B cell (primary cell): ENCODE measurements at regions not wholly inside any gene's neighbourhood (a gene's known extent, or its start where the extent isn't known, plus 50 kb on each side); places are given as distances from the start of the nearest gene placed in this dataset.

Experiments used
- ATAC-seq: fragments of 200-7000 bp; cut with Tn5 transposase; one replicate; pipeline ENCODE4 v1.10.0; 2021; ENCODE audit warnings: low read depth, mild to moderate bottlenecking, moderate number of reproducible peaks, moderate library complexity
- CTCF ChIA-PET: fragments of 350-600 bp; sonication (Branson Sonifier 250); formaldehyde crosslinking; loops from one replicate; lab custom pipeline; 2021; ENCODE audit warnings: antibody characterized with exemption, inconsistent platforms; lab: Charles Lee
- POLR2A ChIA-PET: fragments of 350-600 bp; sonication (Branson Sonifier 250); formaldehyde crosslinking; loops from one replicate; lab custom pipeline; 2021; ENCODE audit warnings: antibody characterized with exemption; lab: Charles Lee
- DNase-seq: peaks from one replicate; pipeline ENCODE4 v3.0.0; 2013
- H2AFZ ChIP-seq: 2 replicates; pipeline ENCODE4 v1.6.1; 2012; ENCODE audit warnings: mild to moderate bottlenecking, low read depth, low read length; ENCODE audit not compliant: insufficient read depth, poor library complexity, severe bottlenecking
- H3K27ac ChIP-seq, 2 donors: 1 replicate in 1 of 2; 2 replicates in 1 of 2; pipeline ENCODE4 v1.5.1; 2012 to 2013; ENCODE audit warnings: low read length in 2 of 2, mild to moderate bottlenecking in 2 of 2, moderate library complexity in 1 of 2
- H3K27me3 ChIP-seq, 4 experiments: fragments of 200-600 bp in 1 of 4; sonication (generic) in 1 of 4; replicated peaks in 1 of 4; 1 replicate in 2 of 4; 2 replicates in 2 of 4; pipeline versions ENCODE4 v1.6.1 to v1.7.0; 2013 to 2016; ENCODE audit warnings: low read length in 3 of 4, mild to moderate bottlenecking in 2 of 4, mixed read lengths in 1 of 4, moderate library complexity in 1 of 4; ENCODE audit not compliant: insufficient read depth in 4 of 4, control insufficient read depth in 3 of 4; ENCODE audit errors: control extremely low read depth in 1 of 4
- H3K36me3 ChIP-seq, 2 experiments: replicated peaks in 1 of 2; 1 replicate in 1 of 2; 2 replicates in 1 of 2; pipeline versions ENCODE4 v1.6.1 to v1.7.1; 2013; ENCODE audit warnings: low read length in 1 of 2; ENCODE audit not compliant: insufficient read depth in 2 of 2, control insufficient read depth in 1 of 2; ENCODE audit errors: control extremely low read depth in 1 of 2, extremely low read depth in 1 of 2
- H3K4me1 ChIP-seq, 2 donors: fragments of 200-600 bp in 1 of 2; sonication (generic) in 1 of 2; 1 replicate in 1 of 2; 2 replicates in 1 of 2; pipeline versions ENCODE4 v1.5.1 to v1.6.1; 2013 to 2017; ENCODE audit warnings: low read length in 2 of 2; ENCODE audit not compliant: control insufficient read depth in 2 of 2, insufficient read depth in 2 of 2
- H3K4me2 ChIP-seq: replicated peaks from 2 replicates; pipeline ENCODE3; 2012; ENCODE audit warnings: mild to moderate bottlenecking, low read depth, low read length; ENCODE audit not compliant: poor library complexity, severe bottlenecking
- H3K4me3 ChIP-seq, 5 experiments: fragments of 200-600 bp in 1 of 5; sonication (generic) in 1 of 5; 1 replicate in 3 of 5; 2 replicates in 2 of 5; pipeline versions ENCODE4 v1.5.1 to v1.7.0; 2011 to 2016; ENCODE audit warnings: low read length in 4 of 5, mild to moderate bottlenecking in 4 of 5, low read depth in 2 of 5, control low read depth in 1 of 5, moderate library complexity in 1 of 5; ENCODE audit not compliant: insufficient read depth in 1 of 5; ENCODE audit errors: control extremely low read depth in 1 of 5, extremely low read depth in 1 of 5
- H3K79me2 ChIP-seq: fragments of 200-600 bp; sonication (generic); one replicate; pipeline ENCODE4 v1.6.0; 2016; ENCODE audit warnings: low read length; ENCODE audit not compliant: control insufficient read depth, insufficient read depth
- H3K9ac ChIP-seq: fragments of 200-600 bp; sonication (generic); 2 replicates; pipeline ENCODE4 v1.6.1; 2017; ENCODE audit warnings: mild to moderate bottlenecking, low read length, moderate library complexity
- H3K9me3 ChIP-seq, 3 donors: one replicate each; pipeline versions ENCODE4 v1.6.1 to v1.7.1; 2013; ENCODE audit warnings: low read length in 2 of 3; ENCODE audit not compliant: control insufficient read depth in 2 of 3, insufficient read depth in 1 of 3; ENCODE audit errors: control extremely low read depth in 1 of 3
- H4K20me1 ChIP-seq: 2 replicates; pipeline ENCODE4 v1.6.0; 2012; ENCODE audit warnings: mild to moderate bottlenecking, low read length; ENCODE audit not compliant: insufficient read depth, control insufficient read depth, poor library complexity, severe bottlenecking
- H3K27ac Mint-ChIP-seq: one replicate; pipeline ENCODE4 v1.8.0; 2021; ENCODE audit warnings: mixed read lengths
- H3K27me3 Mint-ChIP-seq: one replicate; pipeline ENCODE4 v1.8.0; 2021; ENCODE audit warnings: mixed read lengths
- H3K4me1 Mint-ChIP-seq: one replicate; pipeline ENCODE4 v1.8.0; 2021; ENCODE audit warnings: mixed read lengths
- H3K4me3 Mint-ChIP-seq: one replicate; pipeline ENCODE4 v1.8.0; 2021; ENCODE audit warnings: mixed read lengths
- H3K9me3 Mint-ChIP-seq: one replicate; pipeline ENCODE4 v1.8.0; 2022; ENCODE audit warnings: mixed read lengths; ENCODE audit not compliant: insufficient read depth
- EZH2 ChIP-seq: IDR thresholded peaks from 2 replicates; pipeline ENCODE4 v1.6.1; 2012; ENCODE audit warnings: borderline replicate concordance, low read depth, mild to moderate bottlenecking, moderate library complexity, low read length; ENCODE audit not compliant: insufficient read depth, poor library complexity, severe bottlenecking
- WGBS: methylation state at CpG from one replicate; pipeline ENCODE4 v1.1.5; 2013; ENCODE audit warnings: missing lambda C conversion rate; ENCODE audit not compliant: insufficient coverage; 5-methylcytosine and 5-hydroxymethylcytosine counted together
- intact Hi-C: fragments of 100-400 bp; cut with micrococcal nuclease; formaldehyde crosslinking; loops from one replicate; pipeline ENCODE4 v1.10.0; 2022
- TF ChIP-seq, protein P1 (sequence below): fragments of 200-600 bp; IDR thresholded peaks from one replicate; pipeline ENCODE4 v1.8.0; 2022; ENCODE audit warnings: antibody characterized with exemption, mild to moderate bottlenecking

- Histone ChIP-seq H3K27me3 (peaks cover 0 to 24% (median 0%) of the 10 kb centered on the region in 4 experiments), H4K20me1 (no peaks in the 10 kb centered on the region), H3K79me2 (no peaks in the 10 kb centered on the region), H3K4me1 (peaks cover 5 to 7% of the 10 kb centered on the region in 2 donors), H2AFZ (no peak overlapping the region), H3K4me3 (no peak overlapping the region), H3K4me2 (no peak overlapping the region), H3K9ac (no peak overlapping the region), H3K9me3 (peaks cover 0 to 5% (median 0%) of the 10 kb centered on the region in 3 donors), H3K36me3 (no peaks in the 10 kb centered on the region), H3K27ac (no peak overlapping the region)
- ChIA-PET POLR2A (no interaction called here), CTCF (no interaction called here)
- peaks cover 18% of the 10 kb centered on the region for H3K4me1 Mint-ChIP-seq
- no peak for TF ChIP-seq EZH2
- TF ChIP-seq, protein P1, sequence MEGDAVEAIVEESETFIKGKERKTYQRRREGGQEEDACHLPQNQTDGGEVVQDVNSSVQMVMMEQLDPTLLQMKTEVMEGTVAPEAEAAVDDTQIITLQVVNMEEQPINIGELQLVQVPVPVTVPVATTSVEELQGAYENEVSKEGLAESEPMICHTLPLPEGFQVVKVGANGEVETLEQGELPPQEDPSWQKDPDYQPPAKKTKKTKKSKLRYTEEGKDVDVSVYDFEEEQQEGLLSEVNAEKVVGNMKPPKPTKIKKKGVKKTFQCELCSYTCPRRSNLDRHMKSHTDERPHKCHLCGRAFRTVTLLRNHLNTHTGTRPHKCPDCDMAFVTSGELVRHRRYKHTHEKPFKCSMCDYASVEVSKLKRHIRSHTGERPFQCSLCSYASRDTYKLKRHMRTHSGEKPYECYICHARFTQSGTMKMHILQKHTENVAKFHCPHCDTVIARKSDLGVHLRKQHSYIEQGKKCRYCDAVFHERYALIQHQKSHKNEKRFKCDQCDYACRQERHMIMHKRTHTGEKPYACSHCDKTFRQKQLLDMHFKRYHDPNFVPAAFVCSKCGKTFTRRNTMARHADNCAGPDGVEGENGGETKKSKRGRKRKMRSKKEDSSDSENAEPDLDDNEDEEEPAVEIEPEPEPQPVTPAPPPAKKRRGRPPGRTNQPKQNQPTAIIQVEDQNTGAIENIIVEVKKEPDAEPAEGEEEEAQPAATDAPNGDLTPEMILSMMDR: no peak
- ATAC-seq (no peak), DNase-seq (no peak)
- no peaks in the 10 kb centered on the region for H3K9me3 Mint-ChIP-seq
- H3K27ac Mint-ChIP-seq: no peak overlapping the region
- intact Hi-C loops: no loop called here
- peaks cover 21% of the 10 kb centered on the region for H3K27me3 Mint-ChIP-seq
- no peak overlapping the region for H3K4me3 Mint-ChIP-seq
- WGBS: 87% methylated on average over 9 of the region's 14 CpGs
Observed at GRCh38 chr2:558879-559278, 118.3 kb downstream of the TMEM18 start.

GRCh38 chr2:558302-558642 is 118.9 kb downstream of the TMEM18 start:
- Mint-ChIP-seq H3K27ac (no peak overlapping the region), H3K9me3 (no peaks in the 10 kb centered on the region), H3K4me3 (no peak overlapping the region), H3K4me1 (peaks cover 23% of the 10 kb centered on the region), H3K27me3 (peaks cover 21% of the 10 kb centered on the region)
- Histone ChIP-seq H3K36me3 (no peaks in the 10 kb centered on the region), H3K9ac (no peak overlapping the region), H3K4me2 (no peak overlapping the region), H3K27me3 (peaks cover 0 to 19% (median 0%) of the 10 kb centered on the region in 4 experiments), H3K27ac (no peak overlapping the region), H2AFZ (no peak overlapping the region), H4K20me1 (no peaks in the 10 kb centered on the region), H3K4me3 (peak overlapping the region in 1 of 5 experiments; percentile 35), H3K9me3 (peaks cover 0 to 5% (median 0%) of the 10 kb centered on the region in 3 donors), H3K79me2 (no peaks in the 10 kb centered on the region), H3K4me1 (peaks cover 9 to 10% of the 10 kb centered on the region in 2 donors)
- DNase-seq (no peak), ATAC-seq (no peak)
- no peak for TF ChIP-seq EZH2
- TF ChIP-seq, protein P1: no peak
- intact Hi-C loops: no loop called here
- CTCF ChIA-PET: interaction anchor here (0.8 kb wide), 1 partner anchor 28 kb away, joined by 3 read pairs; no protein-coding TSS in a partner anchor
- 94% methylated on average over 13 of the region's 17 CpGs for WGBS
- POLR2A ChIA-PET: no interaction called here
